Loucy (cell line): ENCODE measurements at regions not wholly inside any gene's neighbourhood (a gene's known extent, or its start where the extent isn't known, plus 50 kb on each side); places are given as distances from the start of the nearest gene placed in this dataset.

Source experiments
- H2AFZ ChIP-seq: fragments of 200-600 bp; sonication (generic); 2 replicates; pipeline ENCODE4 v1.6.0; 2016; ENCODE audit warnings: antibody characterized with exemption, mild to moderate bottlenecking, low read length, moderate library complexity
- H3F3A ChIP-seq: fragments of 200-600 bp; 2 replicates; pipeline ENCODE4 v1.6.0; 2016; ENCODE audit warnings: antibody characterized with exemption, low read depth, mild to moderate bottlenecking
- H3K27me3 ChIP-seq: fragments of 200-600 bp; sonication (generic); 2 replicates; pipeline ENCODE4 v1.6.1; 2014; ENCODE audit warnings: low read length, mild to moderate bottlenecking; ENCODE audit not compliant: insufficient read depth, poor library complexity, severe bottlenecking
- H3K36me3 ChIP-seq: fragments of 200-600 bp; sonication (generic); 2 replicates; pipeline ENCODE4 v1.6.1; 2016; ENCODE audit warnings: low read length; ENCODE audit not compliant: insufficient read depth
- H3K4me1 ChIP-seq: fragments of 200-600 bp; sonication (generic); 2 replicates; pipeline ENCODE4 v1.5.1; 2014; ENCODE audit warnings: low read length, mild to moderate bottlenecking; ENCODE audit not compliant: insufficient read depth, poor library complexity, severe bottlenecking
- H3K4me2 ChIP-seq: fragments of 200-600 bp; sonication (generic); 2 replicates; pipeline ENCODE4 v1.6.0; 2014; ENCODE audit warnings: antibody characterized with exemption, low read length, low read depth, mild to moderate bottlenecking; ENCODE audit not compliant: poor library complexity, severe bottlenecking
- H3K4me3 ChIP-seq: fragments of 200-600 bp; sonication (generic); 2 replicates; pipeline ENCODE4 v1.5.1; 2014; ENCODE audit warnings: low read length, mild to moderate bottlenecking, mixed read lengths; ENCODE audit not compliant: poor library complexity, severe bottlenecking
- H3K79me2 ChIP-seq: fragments of 200-600 bp; sonication (generic); 2 replicates; pipeline ENCODE4 v1.6.1; 2014; ENCODE audit warnings: low read length; ENCODE audit not compliant: insufficient read depth
- H3K9ac ChIP-seq: fragments of 200-600 bp; sonication (generic); 2 replicates; pipeline ENCODE4 v1.6.0; 2014; ENCODE audit warnings: mild to moderate bottlenecking, low read depth, low read length, moderate library complexity; ENCODE audit not compliant: poor library complexity, severe bottlenecking
- H3K9me2 ChIP-seq: fragments of 200-600 bp; sonication (generic); replicated peaks from 2 replicates; pipeline ENCODE4 v1.6.1; 2016; ENCODE audit warnings: low read depth, low read length, mixed read lengths
- H3K9me3 ChIP-seq: fragments of 200-600 bp; sonication (generic); 2 replicates; pipeline ENCODE4 v1.6.1; 2014; ENCODE audit warnings: mild to moderate bottlenecking, antibody characterized with exemption, low read length, low read depth; ENCODE audit not compliant: insufficient read depth
- H4K20me1 ChIP-seq: fragments of 200-600 bp; sonication (generic); 2 replicates; pipeline ENCODE4 v1.6.0; 2014; ENCODE audit warnings: antibody characterized with exemption, low read length, mild to moderate bottlenecking; ENCODE audit not compliant: insufficient read depth, poor library complexity, severe bottlenecking
- CTCF ChIP-seq: fragments of 200-600 bp; sonication (generic); conservative IDR thresholded peaks from 2 replicates; pipeline ENCODE4 v1.5.1; 2014; ENCODE audit warnings: mild to moderate bottlenecking, antibody characterized with exemption, low read length
- EZH2phosphoT487 ChIP-seq: fragments of 200-600 bp; IDR thresholded peaks from 2 replicates; pipeline ENCODE4 v1.6.1; 2018; ENCODE audit warnings: antibody characterized with exemption, mild to moderate bottlenecking, moderate library complexity, borderline replicate concordance

- H3K27me3 ChIP-seq: no peaks in the 10 kb centered on the region
Observed at GRCh38 chr5:57805732-57806131, 323.1 kb upstream of the ACTBL2 start.

DNA sequence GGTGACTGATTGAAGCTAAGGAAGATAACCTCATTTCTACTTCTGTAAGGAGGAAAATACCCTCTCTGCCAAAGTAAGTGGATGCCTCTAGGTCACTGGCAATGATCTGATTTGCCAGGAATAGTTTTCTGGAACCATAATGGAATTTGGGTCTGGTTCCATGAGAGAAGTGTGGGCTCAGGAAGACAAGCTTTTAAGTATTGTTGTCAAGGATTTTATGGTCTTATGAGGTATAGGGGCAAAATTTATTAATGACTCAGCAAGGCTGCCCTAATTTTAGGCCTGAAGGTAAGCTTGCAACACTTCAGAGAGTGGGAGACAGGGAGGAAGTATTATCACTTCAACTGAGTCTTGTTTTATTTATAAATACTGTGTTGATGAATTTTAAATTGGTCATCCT is 322.6 kb upstream of the ACTBL2 start:
- no peaks in the 10 kb centered on the region for H3K4me1 ChIP-seq
- TF ChIP-seq CTCF (no peak), EZH2phosphoT487 (no peak)
- H3F3A ChIP-seq: no peaks in the 10 kb centered on the region

More at GRCh38 chr5:57805732-57806131, 323.1 kb upstream of the ACTBL2 start:
- no peaks in the 10 kb centered on the region for H3F3A ChIP-seq
- H3K79me2 ChIP-seq: no peaks in the 10 kb centered on the region
- no peaks in the 10 kb centered on the region for H3K9me3 ChIP-seq
- H3K4me2 ChIP-seq: no peak overlapping the region
- H3K9me2 ChIP-seq: no peaks in the 10 kb centered on the region
- H3K9ac ChIP-seq: no peak overlapping the region
- H3K4me3 ChIP-seq: no peak overlapping the region
- H3K4me1 ChIP-seq: no peaks in the 10 kb centered on the region
- TF ChIP-seq CTCF: no peak
- no peaks in the 10 kb centered on the region for H3K36me3 ChIP-seq
- no peak overlapping the region for H2AFZ ChIP-seq
- H4K20me1 ChIP-seq: no peaks in the 10 kb centered on the region

DNA sequence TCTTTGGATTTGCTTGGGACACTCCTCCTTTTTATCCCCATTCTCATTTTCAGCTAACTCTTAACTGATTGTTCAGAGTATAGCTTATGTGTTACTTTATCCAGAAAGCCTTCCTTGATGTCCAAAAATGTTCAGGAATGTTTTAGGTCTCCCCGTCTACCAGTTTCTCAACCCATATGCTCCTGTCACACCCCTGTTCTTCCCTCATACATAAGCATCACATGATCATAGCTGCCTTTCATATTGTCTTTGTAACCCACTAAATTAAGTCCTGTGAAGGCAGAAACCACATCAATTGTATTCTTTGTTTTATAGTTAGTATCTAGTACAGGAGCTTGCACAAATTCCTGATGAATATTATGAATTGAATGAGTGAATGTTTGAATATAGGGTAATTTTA is 321.9 kb upstream of the ACTBL2 start:
- Histone ChIP-seq H3K36me3 (no peaks in the 10 kb centered on the region), H3K27me3 (no peaks in the 10 kb centered on the region), H4K20me1 (no peaks in the 10 kb centered on the region), H3K9me3 (no peaks in the 10 kb centered on the region), H3K4me2 (no peak overlapping the region), H2AFZ (no peak overlapping the region), H3F3A (no peaks in the 10 kb centered on the region), H3K79me2 (no peaks in the 10 kb centered on the region), H3K9ac (no peak overlapping the region), H3K4me1 (no peaks in the 10 kb centered on the region), H3K4me3 (no peak overlapping the region), H3K9me2 (no peaks in the 10 kb centered on the region)
- TF ChIP-seq CTCF: no peak
- no peak for TF ChIP-seq EZH2phosphoT487

More for the DNA sequence above, 322.6 kb upstream of the ACTBL2 start:
- Histone ChIP-seq H3K9me3 (no peaks in the 10 kb centered on the region), H3K9ac (no peak overlapping the region), H2AFZ (no peak overlapping the region), H3K27me3 (no peaks in the 10 kb centered on the region), H3K4me2 (no peak overlapping the region), H3K79me2 (no peaks in the 10 kb centered on the region), H3K9me2 (no peaks in the 10 kb centered on the region), H3K36me3 (no peaks in the 10 kb centered on the region), H3K4me3 (no peak overlapping the region), H4K20me1 (no peaks in the 10 kb centered on the region)
